Type B pancreatic cell (in vitro differentiated cells): ENCODE measurements at regions not wholly inside any gene's neighbourhood (a gene's known extent, or its start where the extent isn't known, plus 50 kb on each side); places are given as distances from the start of the nearest gene placed in this dataset.
"Not testable (repeated sequence)": the region's sequence is repeated elsewhere in the genome, so short reads cannot be mapped to it uniquely, and the experiment has no call there.

Experiments used
- DNase-seq: peaks from one replicate; pipeline ENCODE4 v3.0.0; 2021; ENCODE audit warnings: mixed read lengths; ENCODE audit not compliant: unreplicated experiment; ENCODE audit errors: extremely low spot score
- H3K27ac Mint-ChIP-seq: 2 replicates; pipeline ENCODE4 v1.8.0; 2021; ENCODE audit warnings: mild to moderate bottlenecking, mixed read lengths
- H3K27me3 Mint-ChIP-seq: 2 replicates; pipeline ENCODE4 v1.8.0; 2021; ENCODE audit warnings: mixed read lengths
- H3K36me3 Mint-ChIP-seq: 2 replicates; pipeline ENCODE4 v1.8.0; 2021; ENCODE audit warnings: mixed read lengths
- H3K4me1 Mint-ChIP-seq: one replicate; pipeline ENCODE4 v1.8.0; 2021; ENCODE audit warnings: mixed read lengths; ENCODE audit not compliant: unreplicated experiment
- H3K4me3 Mint-ChIP-seq: 2 replicates; pipeline ENCODE4 v1.8.0; 2021; ENCODE audit warnings: mild to moderate bottlenecking, mixed read lengths
- H3K9me3 Mint-ChIP-seq: 2 replicates; pipeline ENCODE4 v1.8.0; 2021; ENCODE audit warnings: mixed read lengths
- TF ChIP-seq, protein P1 (sequence below): fragments of 200-600 bp; sonication (generic); conservative IDR thresholded peaks from 2 replicates; pipeline ENCODE4 v1.5.0; 2021; ENCODE audit warnings: antibody characterized with exemption, mild to moderate bottlenecking

DNA sequence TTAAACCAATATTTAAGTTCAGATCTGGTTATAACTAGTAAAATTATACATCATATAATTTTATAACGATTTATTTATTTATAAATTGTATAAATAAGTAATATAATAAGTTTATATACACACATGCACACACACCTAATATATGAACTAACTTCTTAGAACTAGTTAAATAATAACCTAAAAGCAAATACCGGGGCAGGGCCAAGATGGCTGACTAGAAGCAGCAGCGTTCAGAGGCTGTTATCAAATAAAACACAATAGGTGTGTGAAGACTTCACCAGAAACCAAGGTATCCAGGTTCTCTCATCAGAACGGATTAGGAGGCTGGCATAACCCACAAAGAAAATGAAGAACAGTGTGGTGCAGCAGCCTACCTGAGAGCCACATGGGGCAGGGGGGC is 653.6 kb upstream of the CBLB start:
- H3K9me3 Mint-ChIP-seq: peaks cover 4% of the 10 kb centered on the region
- no peaks in the 10 kb centered on the region for H3K4me1 Mint-ChIP-seq
- no peak for DNase-seq
- H3K27me3 Mint-ChIP-seq: no peaks in the 10 kb centered on the region
- H3K4me3 Mint-ChIP-seq: no peak overlapping the region
- H3K27ac Mint-ChIP-seq: no peak overlapping the region
- TF ChIP-seq, protein P1, sequence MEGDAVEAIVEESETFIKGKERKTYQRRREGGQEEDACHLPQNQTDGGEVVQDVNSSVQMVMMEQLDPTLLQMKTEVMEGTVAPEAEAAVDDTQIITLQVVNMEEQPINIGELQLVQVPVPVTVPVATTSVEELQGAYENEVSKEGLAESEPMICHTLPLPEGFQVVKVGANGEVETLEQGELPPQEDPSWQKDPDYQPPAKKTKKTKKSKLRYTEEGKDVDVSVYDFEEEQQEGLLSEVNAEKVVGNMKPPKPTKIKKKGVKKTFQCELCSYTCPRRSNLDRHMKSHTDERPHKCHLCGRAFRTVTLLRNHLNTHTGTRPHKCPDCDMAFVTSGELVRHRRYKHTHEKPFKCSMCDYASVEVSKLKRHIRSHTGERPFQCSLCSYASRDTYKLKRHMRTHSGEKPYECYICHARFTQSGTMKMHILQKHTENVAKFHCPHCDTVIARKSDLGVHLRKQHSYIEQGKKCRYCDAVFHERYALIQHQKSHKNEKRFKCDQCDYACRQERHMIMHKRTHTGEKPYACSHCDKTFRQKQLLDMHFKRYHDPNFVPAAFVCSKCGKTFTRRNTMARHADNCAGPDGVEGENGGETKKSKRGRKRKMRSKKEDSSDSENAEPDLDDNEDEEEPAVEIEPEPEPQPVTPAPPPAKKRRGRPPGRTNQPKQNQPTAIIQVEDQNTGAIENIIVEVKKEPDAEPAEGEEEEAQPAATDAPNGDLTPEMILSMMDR: no peak
- no peaks in the 10 kb centered on the region for H3K36me3 Mint-ChIP-seq

DNA sequence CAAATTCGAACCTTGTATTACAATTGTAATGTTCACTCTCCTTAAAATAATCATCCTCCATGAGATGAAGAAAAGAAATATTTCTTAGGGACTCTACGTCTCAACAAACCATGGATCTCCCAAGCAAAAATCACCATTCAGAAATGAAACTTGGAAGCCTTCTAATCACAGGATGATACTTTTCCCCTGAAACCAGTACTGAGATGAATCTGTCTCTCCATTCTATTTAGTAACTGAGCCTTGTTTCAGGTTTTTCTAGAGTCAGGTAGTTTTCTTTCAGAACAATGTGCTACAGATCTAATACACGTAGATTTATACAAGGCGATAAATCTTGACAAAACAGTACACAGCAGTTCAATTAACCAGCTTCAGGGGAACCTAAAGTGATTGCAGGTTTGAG is 660.1 kb upstream of the CBLB start:
- H3K4me1 Mint-ChIP-seq: no peaks in the 10 kb centered on the region
- H3K27me3 Mint-ChIP-seq: no peaks in the 10 kb centered on the region
- H3K27ac Mint-ChIP-seq: no peak overlapping the region
- no peak overlapping the region for H3K4me3 Mint-ChIP-seq
- DNase-seq: no peak
- TF ChIP-seq, protein P1: no peak
- no peaks in the 10 kb centered on the region for H3K36me3 Mint-ChIP-seq
- H3K9me3 Mint-ChIP-seq: peaks cover 9% of the 10 kb centered on the region

DNA sequence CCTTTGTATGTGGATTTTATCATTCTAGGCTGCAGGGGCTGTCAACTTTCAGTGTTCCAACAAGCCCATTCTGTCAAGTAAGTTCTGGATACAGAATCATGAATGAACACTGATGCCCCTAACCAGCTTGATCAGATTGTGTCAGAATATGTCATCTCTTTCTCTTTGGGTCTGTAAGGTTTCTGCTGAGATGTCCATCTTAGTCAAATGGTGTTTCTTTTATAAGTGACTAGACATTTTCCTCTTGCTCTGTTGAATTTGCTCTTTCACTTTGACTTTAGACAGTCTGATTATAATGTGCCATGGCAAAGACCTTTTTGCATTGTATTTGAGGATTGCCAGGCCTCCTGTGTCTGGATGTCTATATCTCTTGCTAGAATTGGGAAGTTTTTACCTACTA is 660.9 kb upstream of the CBLB start:
- H3K27me3 Mint-ChIP-seq: no peaks in the 10 kb centered on the region
- no peak overlapping the region for H3K4me3 Mint-ChIP-seq
- no peaks in the 10 kb centered on the region for H3K36me3 Mint-ChIP-seq
- peaks cover 9% of the 10 kb centered on the region for H3K9me3 Mint-ChIP-seq
- H3K27ac Mint-ChIP-seq: no peak overlapping the region
- no peaks in the 10 kb centered on the region for H3K4me1 Mint-ChIP-seq
- TF ChIP-seq, protein P1: no peak
- DNase-seq: no peak

DNA sequence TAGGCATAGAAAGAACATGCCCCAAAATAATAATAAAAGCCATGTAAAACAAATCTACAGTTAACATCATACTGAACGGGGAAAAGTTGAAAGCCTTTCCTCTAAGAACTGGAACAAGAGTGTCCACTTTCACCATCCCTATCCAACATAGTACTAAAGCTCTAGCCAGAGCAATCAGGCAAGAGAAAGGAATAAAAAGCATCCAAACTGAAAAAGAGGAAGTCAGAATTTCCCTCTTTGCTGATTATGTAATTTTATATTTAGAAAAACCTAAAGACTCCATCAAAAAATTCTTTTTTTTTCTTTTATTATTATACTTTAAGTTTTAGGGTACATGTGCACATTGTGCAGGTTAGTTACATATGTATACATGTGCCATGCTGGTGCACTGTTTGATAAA is 661.6 kb upstream of the CBLB start:
- TF ChIP-seq, protein P1: no peak
- Mint-ChIP-seq H3K27me3 (no peaks in the 10 kb centered on the region), H3K4me1 (no peaks in the 10 kb centered on the region), H3K4me3 (no peak overlapping the region), H3K27ac (no peak overlapping the region), H3K9me3 (peaks cover 13% of the 10 kb centered on the region), H3K36me3 (no peaks in the 10 kb centered on the region)
- DNase-seq: no peak

DNA sequence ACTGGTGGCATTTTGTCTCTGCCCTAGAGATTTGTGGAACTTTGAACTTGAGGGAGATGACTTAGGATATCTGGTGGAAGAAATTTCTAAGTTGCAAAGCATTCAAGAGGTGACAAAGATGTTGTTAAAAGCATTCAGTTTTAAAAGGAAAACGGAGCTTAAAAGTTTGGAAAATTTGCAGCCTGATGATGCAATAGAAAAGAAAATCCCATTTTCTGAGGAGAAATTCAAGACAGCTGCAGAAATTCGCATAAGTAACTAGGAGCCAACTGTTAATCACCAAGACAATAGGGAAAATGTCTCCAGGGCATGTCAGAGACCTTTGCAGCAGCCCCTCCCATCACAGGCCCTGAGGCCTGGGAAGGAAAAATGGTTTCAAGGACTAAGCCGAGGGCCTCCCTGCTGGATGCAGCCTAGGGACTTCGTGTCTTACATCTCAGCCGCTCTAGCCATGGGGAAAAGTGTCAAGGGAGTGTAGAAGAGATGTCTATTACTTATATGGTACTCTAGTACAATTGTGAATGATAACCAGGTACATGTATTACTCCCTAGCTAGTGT is 663.0 kb upstream of the CBLB start:
- not testable (repeated sequence) for H3K27me3 Mint-ChIP-seq, H3K4me3 Mint-ChIP-seq, H3K36me3 Mint-ChIP-seq, H3K4me1 Mint-ChIP-seq, DNase-seq, H3K27ac Mint-ChIP-seq
- peaks cover 20% of the 10 kb centered on the region for H3K9me3 Mint-ChIP-seq

DNA sequence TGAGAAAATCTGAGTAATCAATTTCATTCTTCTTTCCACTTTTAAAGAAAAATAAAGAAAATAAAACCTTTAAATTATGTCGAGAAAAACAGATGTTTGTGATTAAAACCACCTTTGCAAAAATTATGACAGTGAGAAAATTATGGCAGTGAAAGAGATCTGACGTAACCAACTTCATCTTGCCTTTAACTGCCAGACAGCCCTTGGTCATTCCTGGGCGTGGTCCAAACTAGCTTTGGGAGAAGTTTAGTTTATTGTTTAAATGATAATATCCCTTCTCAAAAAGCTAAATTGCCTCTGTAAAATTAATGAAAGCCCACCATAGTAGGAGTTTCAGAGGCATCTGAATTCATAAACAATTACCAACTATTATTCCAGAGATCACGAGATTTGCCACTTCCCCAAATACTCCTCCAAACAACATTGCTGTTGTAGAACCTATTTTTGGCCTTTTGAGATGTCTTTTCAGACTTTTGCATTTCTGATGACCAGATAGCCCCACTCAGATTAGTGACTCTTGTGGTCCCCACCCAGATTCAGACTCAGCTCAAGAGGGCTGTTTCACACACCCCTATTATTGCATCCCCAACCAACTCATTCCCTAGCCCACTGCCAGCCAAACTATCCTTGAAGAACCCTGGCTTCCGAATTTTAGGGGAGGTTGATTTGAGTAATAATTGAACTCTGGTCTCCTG is 664.4 kb upstream of the CBLB start:
- no peak overlapping the region for H3K27ac Mint-ChIP-seq
- no peaks in the 10 kb centered on the region for H3K4me1 Mint-ChIP-seq
- DNase-seq: no peak
- H3K9me3 Mint-ChIP-seq: peaks cover 17% of the 10 kb centered on the region
- TF ChIP-seq, protein P1: no peak
- no peaks in the 10 kb centered on the region for H3K36me3 Mint-ChIP-seq
- no peaks in the 10 kb centered on the region for H3K27me3 Mint-ChIP-seq
- H3K4me3 Mint-ChIP-seq: no peak overlapping the region
